Skeletal muscle satellite cell (primary cell): ENCODE measurements at regions not wholly inside any gene's neighbourhood (a gene's known extent, or its start where the extent isn't known, plus 50 kb on each side); places are given as distances from the start of the nearest gene placed in this dataset.
"Not testable (repeated sequence)": the region's sequence is repeated elsewhere in the genome, so short reads cannot be mapped to it uniquely, and the experiment has no call there.

Experiments
- H3K27me3 ChIP-seq: 2 replicates; pipeline ENCODE4 v1.7.0; 2013; ENCODE audit warnings: low read length; ENCODE audit not compliant: control insufficient read depth, insufficient read depth
- H3K36me3 ChIP-seq: 2 replicates; pipeline ENCODE4 v1.7.0; 2013; ENCODE audit warnings: mild to moderate bottlenecking, control low read depth, low read length; ENCODE audit not compliant: insufficient read depth
- H3K4me1 ChIP-seq: 2 replicates; pipeline ENCODE4 v1.7.0; 2013; ENCODE audit warnings: low read length; ENCODE audit not compliant: control insufficient read depth, insufficient read depth
- H3K4me2 ChIP-seq: 2 replicates; pipeline ENCODE4 v1.7.0; 2013; ENCODE audit warnings: mild to moderate bottlenecking, low read length
- H3K4me3 ChIP-seq: 2 replicates; pipeline ENCODE4 v1.7.0; 2013; ENCODE audit warnings: low read length
- H3K9ac ChIP-seq: 2 replicates; pipeline ENCODE4 v1.7.0; 2013; ENCODE audit warnings: mild to moderate bottlenecking, low read depth, low read length, moderate library complexity
- H3K9me3 ChIP-seq: replicated peaks from 2 replicates; pipeline ENCODE4 v1.7.0; 2013; ENCODE audit warnings: mild to moderate bottlenecking, control low read depth, low read length

DNA sequence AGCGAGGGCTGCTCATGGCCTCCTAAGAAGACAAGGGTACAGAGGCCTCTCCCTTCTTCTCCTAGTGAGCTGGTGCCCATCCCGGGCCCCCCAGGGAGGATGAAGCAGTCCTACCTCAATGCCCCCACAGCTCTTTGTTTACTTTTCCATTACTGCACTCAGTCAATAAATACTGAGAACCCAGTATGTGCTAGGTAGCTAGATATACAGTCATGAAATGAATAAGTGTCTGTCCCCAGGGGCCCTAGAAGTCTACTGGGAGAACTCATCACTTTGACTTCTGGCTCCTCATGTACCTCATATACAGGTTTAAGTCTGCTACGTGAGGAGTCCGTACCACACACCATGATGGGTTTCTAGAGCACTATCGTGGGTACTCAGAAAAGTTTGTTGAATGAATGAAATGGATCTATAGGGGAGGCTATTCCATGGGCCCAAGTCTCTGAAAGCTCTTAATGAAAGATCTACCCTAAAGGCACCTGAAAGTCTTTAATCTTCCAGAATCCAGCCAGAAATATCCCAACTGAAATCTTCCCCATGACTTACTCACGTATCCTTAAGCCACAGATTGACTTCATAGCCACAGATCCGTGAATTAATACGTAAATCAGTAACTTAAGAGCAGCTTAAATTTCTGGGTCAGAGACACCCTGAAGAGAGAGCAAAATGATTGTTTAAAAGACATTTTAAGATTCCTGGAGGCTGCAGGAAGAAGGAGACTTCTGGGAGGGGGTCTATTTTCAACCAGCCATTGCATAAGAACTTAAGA lies 51.6 kb upstream of the POMP start:
- Histone ChIP-seq H3K4me2 (no peak overlapping the region), H3K9me3 (no peaks in the 10 kb centered on the region), H3K9ac (no peak overlapping the region)

GRCh38 chr13:28606466-28606865 lies 52.5 kb upstream of the POMP start:
- Histone ChIP-seq H3K9ac (no peak overlapping the region), H3K4me3 (no peak overlapping the region), H3K9me3 (no peaks in the 10 kb centered on the region), H3K27me3 (no peaks in the 10 kb centered on the region), H3K36me3 (no peaks in the 10 kb centered on the region), H3K4me2 (no peak overlapping the region), H3K4me1 (peaks cover 9% of the 10 kb centered on the region)

More for the DNA sequence above, 51.6 kb upstream of the POMP start:
- H3K36me3 ChIP-seq: no peaks in the 10 kb centered on the region
- H3K4me1 ChIP-seq: peaks cover 9% of the 10 kb centered on the region
- no peak overlapping the region for H3K4me3 ChIP-seq
- H3K27me3 ChIP-seq: no peaks in the 10 kb centered on the region

- H3K4me1 ChIP-seq, H3K4me3 ChIP-seq, H3K36me3 ChIP-seq, H3K9ac ChIP-seq, H3K27me3 ChIP-seq, H3K4me2 ChIP-seq, H3K9me3 ChIP-seq: not testable (repeated sequence)
These were observed 53.8 kb upstream of the POMP start for GRCh38 chr13:28605147-28605546.

DNA sequence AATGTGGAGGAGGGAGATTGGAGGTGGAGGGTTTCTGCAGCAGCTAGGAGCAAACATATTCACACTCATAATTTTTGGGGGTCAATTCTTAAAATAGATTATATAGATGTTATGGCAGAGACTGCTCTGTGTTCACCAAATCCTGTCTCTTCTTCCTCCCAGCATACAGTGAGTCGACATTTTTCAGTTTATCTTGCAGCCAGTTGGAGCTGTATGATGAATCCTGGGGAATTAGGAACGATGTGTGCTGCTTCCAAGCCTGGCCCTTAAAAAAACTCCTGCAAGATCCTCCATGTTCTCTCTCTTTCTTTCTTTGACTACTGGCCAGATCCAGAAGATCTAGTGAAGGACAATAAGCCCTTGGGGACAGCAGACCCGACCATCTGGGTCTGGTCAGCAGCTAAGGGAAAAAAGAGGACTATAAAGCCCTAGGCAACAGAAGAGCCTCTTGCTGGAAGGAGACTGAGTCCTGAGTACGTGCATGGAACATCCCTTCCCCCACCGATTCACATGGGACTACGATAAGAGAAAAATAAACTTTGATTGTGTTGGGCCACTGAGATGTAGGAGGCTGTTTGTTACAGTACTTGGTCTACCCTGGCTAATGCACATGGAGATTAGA lies 55.8 kb upstream of the POMP start:
- Histone ChIP-seq H3K9ac (no peak overlapping the region), H3K27me3 (no peaks in the 10 kb centered on the region), H3K36me3 (no peaks in the 10 kb centered on the region), H3K4me1 (no peaks in the 10 kb centered on the region), H3K9me3 (no peaks in the 10 kb centered on the region), H3K4me2 (no peak overlapping the region), H3K4me3 (no peak overlapping the region)

GRCh38 chr13:28602580-28602979 lies 56.4 kb upstream of the POMP start:
- Histone ChIP-seq H3K4me2 (no peak overlapping the region), H3K9ac (no peak overlapping the region), H3K36me3 (no peaks in the 10 kb centered on the region), H3K9me3 (no peaks in the 10 kb centered on the region), H3K27me3 (no peaks in the 10 kb centered on the region), H3K4me3 (no peak overlapping the region), H3K4me1 (peaks cover under 1% of the 10 kb centered on the region)

DNA sequence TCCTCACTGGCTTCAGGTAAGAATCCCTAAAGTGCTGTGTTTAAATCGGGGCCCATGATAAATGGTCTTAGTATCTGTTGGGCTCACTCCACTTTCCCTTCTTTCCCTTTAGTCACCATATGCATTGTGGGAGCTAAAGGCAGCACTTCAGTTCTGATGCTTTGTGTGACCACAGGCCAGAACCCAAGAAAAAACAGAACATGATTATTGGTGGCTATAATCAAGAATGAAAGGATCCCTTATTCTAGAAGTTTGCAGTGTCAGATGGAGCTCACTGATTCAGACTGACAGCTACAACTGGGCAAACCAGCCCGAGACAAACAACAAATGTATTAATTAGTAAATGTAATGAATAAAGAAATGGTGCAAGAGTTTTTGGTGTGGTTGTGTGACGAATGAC lies 57.3 kb upstream of the POMP start:
- Histone ChIP-seq H3K9ac (no peak overlapping the region), H3K4me3 (no peak overlapping the region), H3K4me2 (no peak overlapping the region), H3K27me3 (no peaks in the 10 kb centered on the region), H3K9me3 (no peaks in the 10 kb centered on the region), H3K4me1 (peaks cover 4% of the 10 kb centered on the region), H3K36me3 (no peaks in the 10 kb centered on the region)

GRCh38 chr13:28597641-28598040 lies 61.3 kb upstream of the POMP start:
- H3K36me3 ChIP-seq: no peaks in the 10 kb centered on the region
- no peak overlapping the region for H3K9ac ChIP-seq
- no peak overlapping the region for H3K4me3 ChIP-seq
- no peaks in the 10 kb centered on the region for H3K9me3 ChIP-seq
- H3K4me2 ChIP-seq: no peak overlapping the region
- peaks cover 4% of the 10 kb centered on the region for H3K4me1 ChIP-seq
- no peaks in the 10 kb centered on the region for H3K27me3 ChIP-seq

GRCh38 chr13:28590461-28590860 lies 68.5 kb upstream of the POMP start:
- Histone ChIP-seq H3K4me1 (no peaks in the 10 kb centered on the region), H3K4me2 (no peak overlapping the region), H3K9me3 (no peaks in the 10 kb centered on the region), H3K9ac (no peak overlapping the region), H3K4me3 (no peak overlapping the region), H3K27me3 (peaks cover 3% of the 10 kb centered on the region), H3K36me3 (no peaks in the 10 kb centered on the region)

DNA sequence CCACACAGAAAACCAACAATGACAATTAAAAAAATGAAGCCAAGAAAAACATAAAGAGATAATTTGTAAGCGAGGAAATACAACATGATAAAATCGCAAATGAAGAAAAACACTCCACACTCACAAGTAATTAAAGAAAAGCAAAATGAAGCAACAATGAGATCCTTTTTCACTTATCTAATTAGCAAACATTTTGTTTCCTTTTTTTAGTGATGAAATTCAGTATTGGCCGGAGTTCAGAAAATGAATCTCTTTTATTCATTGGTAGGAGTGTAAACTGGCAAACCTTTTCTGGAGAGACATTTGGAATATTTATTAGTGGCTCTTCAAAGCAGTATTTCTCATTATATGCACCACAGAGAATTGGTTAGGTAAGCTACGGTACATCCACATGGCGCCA lies 70.6 kb upstream of the POMP start:
- H3K9me3 ChIP-seq: no peaks in the 10 kb centered on the region
- H3K4me1 ChIP-seq: peaks cover 9% of the 10 kb centered on the region
- H3K36me3 ChIP-seq: no peaks in the 10 kb centered on the region
- H3K4me3 ChIP-seq: no peak overlapping the region
- H3K27me3 ChIP-seq: peaks cover 3% of the 10 kb centered on the region
- no peak overlapping the region for H3K4me2 ChIP-seq
- no peak overlapping the region for H3K9ac ChIP-seq

DNA sequence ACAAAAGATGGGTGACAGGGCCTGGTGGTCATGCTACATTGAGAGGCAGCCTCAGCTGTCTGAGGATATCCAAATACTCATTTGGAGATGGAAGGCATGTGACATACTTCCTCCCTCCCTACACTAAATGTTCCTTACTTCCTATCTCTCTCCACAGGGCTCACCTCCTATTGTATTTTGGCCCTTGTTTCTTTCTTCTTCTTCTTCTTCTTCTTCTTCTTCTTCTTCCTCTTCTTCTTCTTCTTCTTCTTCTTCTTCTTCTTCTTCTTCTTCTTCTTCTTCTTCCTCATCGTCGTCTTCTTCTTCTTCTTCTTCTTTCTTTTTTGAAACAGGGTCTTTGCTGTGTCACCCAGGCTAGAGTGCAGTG lies 71.8 kb upstream of the POMP start:
- H3K36me3 ChIP-seq: no peaks in the 10 kb centered on the region

DNA sequence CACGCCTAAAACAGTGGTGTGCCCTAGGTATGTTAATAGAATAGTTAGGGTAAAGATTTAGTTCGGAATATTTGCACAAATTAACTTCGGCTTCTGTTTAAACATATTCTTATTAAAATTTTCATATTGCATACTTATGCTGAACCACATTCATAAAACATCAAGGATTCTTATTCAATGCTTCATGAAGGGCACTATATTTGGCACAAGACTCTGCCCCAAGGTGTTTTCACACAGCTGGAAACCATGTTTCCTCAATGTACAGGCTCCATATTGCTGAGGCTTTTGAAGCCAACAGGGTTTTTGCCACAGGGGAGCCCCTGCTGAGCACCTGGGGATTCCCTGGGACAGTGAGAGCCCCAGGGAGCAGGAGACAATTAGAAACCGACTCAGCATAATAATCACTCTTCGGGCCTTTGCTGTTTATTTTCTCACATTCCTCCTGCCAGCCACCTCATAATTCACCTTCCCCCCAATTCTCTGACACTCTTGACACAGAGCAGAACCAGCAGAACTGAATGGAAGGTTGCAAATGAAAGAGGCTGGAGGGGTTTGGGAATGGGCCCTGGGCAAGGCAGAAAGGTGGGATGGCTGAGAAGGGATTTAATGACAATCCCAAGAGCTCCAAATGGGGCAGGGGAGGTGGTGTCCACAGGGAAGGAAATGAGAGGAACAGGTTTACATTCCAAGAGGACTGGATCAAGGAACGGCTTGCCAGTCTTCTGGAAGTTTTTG lies 72.3 kb upstream of the POMP start:
- H3K9ac ChIP-seq: no peak overlapping the region

More for the DNA sequence above, 71.8 kb upstream of the POMP start:
- Histone ChIP-seq H3K4me2 (no peak overlapping the region), H3K9me3 (no peaks in the 10 kb centered on the region), H3K4me3 (no peak overlapping the region), H3K9ac (no peak overlapping the region), H3K4me1 (peaks cover 9% of the 10 kb centered on the region), H3K27me3 (peaks cover under 1% of the 10 kb centered on the region)

More for the DNA sequence above, 72.3 kb upstream of the POMP start:
- H3K9me3 ChIP-seq: no peaks in the 10 kb centered on the region
- H3K4me2 ChIP-seq: no peak overlapping the region
- peaks cover 9% of the 10 kb centered on the region for H3K4me1 ChIP-seq
- no peaks in the 10 kb centered on the region for H3K36me3 ChIP-seq
- H3K27me3 ChIP-seq: no peaks in the 10 kb centered on the region
- no peak overlapping the region for H3K4me3 ChIP-seq
